ENCODE measurements at regions not wholly inside any gene's neighbourhood (a gene's known extent, or its start where the extent isn't known, plus 50 kb on each side); places are given as distances from the start of the nearest gene placed in this dataset.

GRCh38 chr3:34275811-34276210 lies 477.4 kb downstream of the PDCD6IP start:
- H3K4me3 ChIP-seq (ENCODE audit: low read depth, low read length), result no peak overlapping the region
- DNase-seq (ENCODE audit: low read depth), result no peak
- TF ChIP-seq, protein P1, sequence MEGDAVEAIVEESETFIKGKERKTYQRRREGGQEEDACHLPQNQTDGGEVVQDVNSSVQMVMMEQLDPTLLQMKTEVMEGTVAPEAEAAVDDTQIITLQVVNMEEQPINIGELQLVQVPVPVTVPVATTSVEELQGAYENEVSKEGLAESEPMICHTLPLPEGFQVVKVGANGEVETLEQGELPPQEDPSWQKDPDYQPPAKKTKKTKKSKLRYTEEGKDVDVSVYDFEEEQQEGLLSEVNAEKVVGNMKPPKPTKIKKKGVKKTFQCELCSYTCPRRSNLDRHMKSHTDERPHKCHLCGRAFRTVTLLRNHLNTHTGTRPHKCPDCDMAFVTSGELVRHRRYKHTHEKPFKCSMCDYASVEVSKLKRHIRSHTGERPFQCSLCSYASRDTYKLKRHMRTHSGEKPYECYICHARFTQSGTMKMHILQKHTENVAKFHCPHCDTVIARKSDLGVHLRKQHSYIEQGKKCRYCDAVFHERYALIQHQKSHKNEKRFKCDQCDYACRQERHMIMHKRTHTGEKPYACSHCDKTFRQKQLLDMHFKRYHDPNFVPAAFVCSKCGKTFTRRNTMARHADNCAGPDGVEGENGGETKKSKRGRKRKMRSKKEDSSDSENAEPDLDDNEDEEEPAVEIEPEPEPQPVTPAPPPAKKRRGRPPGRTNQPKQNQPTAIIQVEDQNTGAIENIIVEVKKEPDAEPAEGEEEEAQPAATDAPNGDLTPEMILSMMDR (conservative IDR thresholded peaks at IDR 0.05; ENCODE audit: low read depth, low read length), result no peak

DNA sequence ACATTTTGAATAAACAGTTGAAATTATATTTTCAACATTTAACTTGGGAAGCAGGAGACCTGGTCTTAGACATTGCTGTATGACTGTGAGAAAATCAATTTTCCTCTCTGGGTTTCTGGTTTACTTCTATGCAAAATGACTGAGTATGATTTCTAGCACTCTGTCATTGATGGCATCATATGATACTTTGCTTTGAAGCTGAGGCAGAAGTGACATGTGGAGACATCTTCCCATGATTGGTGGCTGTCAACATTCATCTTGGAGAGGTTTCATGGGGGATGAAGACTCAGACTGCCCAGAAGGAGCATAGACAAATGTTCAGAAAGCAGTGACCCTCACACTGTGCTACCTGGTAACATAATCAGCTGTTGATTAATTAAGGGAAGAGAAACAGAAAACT lies 477.9 kb downstream of the PDCD6IP start:
- TF ChIP-seq, protein P1 (conservative IDR thresholded peaks at IDR 0.05; ENCODE audit: low read depth, low read length), result no peak
- H3K4me3 ChIP-seq (ENCODE audit: low read depth, low read length), result no peak overlapping the region
- DNase-seq (ENCODE audit: low read depth), result no peak

DNA sequence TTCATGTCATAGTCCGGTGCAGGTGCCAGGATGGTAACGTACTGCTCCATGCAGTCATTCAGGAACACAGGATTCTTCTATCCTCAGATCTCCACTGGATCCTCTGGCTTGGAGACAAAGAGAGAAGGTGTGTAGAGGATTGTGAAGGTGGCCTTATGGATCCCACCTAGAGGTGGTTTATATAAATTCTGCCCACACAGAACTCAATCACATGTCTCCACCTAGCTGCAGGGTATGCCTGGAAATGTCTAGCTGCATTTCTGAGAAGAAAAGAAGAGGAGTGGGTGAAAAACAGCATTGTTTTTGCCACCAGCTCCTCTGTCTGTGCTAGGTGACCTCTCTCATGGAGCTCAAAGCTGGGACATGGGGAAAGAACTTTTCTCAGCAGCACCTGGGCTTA lies 478.7 kb downstream of the PDCD6IP start:
- no peak for DNase-seq (ENCODE audit: low read depth)
- TF ChIP-seq, protein P1 (conservative IDR thresholded peaks at IDR 0.05; ENCODE audit: low read depth, low read length), result no peak
- no peak overlapping the region for H3K4me3 ChIP-seq (ENCODE audit: low read depth, low read length)

DNA sequence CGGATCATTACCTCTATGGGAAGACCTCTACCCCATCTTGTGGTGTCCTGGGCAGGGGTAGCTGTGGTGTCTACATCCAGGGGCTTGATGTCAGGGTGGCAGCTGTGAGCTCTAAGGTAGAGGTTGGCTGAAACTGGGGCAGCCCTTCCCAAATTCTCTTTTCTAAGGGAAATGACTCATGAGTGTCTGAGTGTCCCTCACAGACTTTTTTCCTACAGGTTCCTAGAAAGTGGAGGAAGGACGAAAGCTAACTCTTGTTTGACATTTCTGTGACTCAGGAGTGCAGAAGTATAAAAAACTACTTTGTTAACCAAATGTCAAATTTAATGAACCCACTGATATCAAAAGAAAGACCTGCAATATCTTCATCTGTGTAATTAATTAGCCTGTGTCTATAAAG lies 481.5 kb downstream of the PDCD6IP start:
- TF ChIP-seq, protein P1 (conservative IDR thresholded peaks at IDR 0.05; ENCODE audit: low read depth, low read length), result no peak
- no peak for DNase-seq (ENCODE audit: low read depth)

DNA sequence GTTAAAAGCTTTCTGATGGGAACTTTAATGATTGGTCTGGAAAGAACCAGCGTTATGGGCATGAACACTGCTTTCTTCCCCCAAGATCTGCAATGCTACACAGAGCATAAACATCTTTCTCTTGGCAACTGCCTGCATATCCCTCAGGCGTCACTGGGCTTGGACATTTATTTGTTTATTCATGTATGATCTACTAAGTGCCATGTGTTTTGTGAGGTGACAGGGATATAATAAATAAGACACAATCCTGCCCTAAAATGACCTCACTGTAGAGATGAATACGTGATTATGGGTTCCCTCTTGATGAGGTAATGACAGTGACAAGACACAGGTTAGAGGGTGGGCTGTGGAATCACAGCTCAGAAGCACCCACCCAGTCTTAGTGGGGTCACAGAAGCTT lies 485.3 kb downstream of the PDCD6IP start:
- DNase-seq (ENCODE audit: low read depth), result no peak
- TF ChIP-seq, protein P1 (conservative IDR thresholded peaks at IDR 0.05; ENCODE audit: low read depth, low read length), result no peak
- no peak overlapping the region for H3K4me3 ChIP-seq (ENCODE audit: low read depth, low read length)

More for the DNA sequence above, 481.5 kb downstream of the PDCD6IP start:
- no peak overlapping the region for H3K4me3 ChIP-seq (ENCODE audit: low read depth, low read length)

DNA sequence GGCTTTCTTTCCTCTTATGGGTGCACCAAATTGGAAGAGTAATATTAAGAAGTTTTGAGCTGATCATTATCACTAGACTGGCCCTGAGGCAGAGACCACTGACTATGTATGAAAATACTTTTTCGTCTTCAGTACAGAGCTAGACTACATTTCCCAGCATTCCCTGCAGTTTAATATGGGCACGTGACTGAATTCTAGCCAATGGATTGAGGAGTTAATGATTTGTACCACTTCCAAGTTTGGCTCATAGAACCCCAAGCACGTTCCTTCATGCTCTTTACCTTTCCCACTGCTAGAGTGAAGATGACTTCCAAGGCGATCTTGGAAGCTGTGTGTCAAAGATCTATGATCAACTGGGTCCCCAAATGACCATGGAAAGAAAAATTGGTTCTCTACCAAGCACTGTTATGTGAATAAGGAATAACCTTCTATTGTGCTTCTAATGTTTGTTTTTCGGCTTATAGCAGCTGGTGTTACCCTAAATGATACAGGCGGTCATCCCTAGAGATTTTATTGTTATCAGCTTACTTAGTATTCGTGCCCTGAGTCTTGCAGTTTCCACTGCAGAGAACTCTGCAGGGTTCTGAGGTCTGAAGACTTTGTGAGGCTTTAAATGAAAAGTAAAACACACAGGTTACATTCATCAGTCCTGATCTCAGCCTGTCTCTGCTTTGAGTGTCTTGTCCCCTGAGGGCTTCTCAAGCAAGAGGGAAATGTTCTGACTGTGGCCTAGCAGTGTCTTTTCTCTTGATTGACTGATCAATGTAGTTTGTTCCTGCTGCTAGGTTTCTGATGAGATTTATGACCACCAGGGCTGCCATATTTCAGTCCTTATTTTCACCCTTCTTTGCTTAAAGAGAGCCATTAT lies 486.8 kb downstream of the PDCD6IP start:
- TF ChIP-seq, protein P1 (conservative IDR thresholded peaks at IDR 0.05; ENCODE audit: low read depth, low read length), result no peak
- no peak overlapping the region for H3K4me3 ChIP-seq (ENCODE audit: low read depth, low read length)
- DNase-seq (ENCODE audit: low read depth), result no peak

GRCh38 chr3:34285827-34286188 lies 487.4 kb downstream of the PDCD6IP start:
- TF ChIP-seq, protein P1 (conservative IDR thresholded peaks at IDR 0.05; ENCODE audit: low read depth, low read length), result no peak
- H3K4me3 ChIP-seq (ENCODE audit: low read depth, low read length), result no peak overlapping the region
- DNase-seq (ENCODE audit: low read depth), result no peak
